K562 (cell line): ENCODE measurements at regions not wholly inside any gene's neighbourhood (a gene's known extent, or its start where the extent isn't known, plus 50 kb on each side); places are given as distances from the start of the nearest gene placed in this dataset.

Source experiments
- GTF2E2 ChIP-seq: fragments of 200-800 bp; sonication (Bioruptor generic); IDR thresholded peaks from 2 replicates; pipeline ENCODE4 v1.6.1; 2016; ENCODE audit warnings: missing genetic modification characterization, missing compliant biosample characterization
- KDM4B ChIP-seq, 2 experiments: fragments of 450-650 bp in 1 of 2; sonication (generic) in 1 of 2; IDR thresholded peaks; 2 replicates each; pipeline ENCODE4 v1.6.1; 2016 to 2017; ENCODE audit warnings: borderline replicate concordance in 2 of 2, antibody characterized with exemption in 1 of 2, low read depth in 1 of 2, mild to moderate bottlenecking in 1 of 2
- TF ChIP-seq, protein P1 (sequence below), 2 experiments: fragments of 250-450 bp in 1 of 2; fragments of 450-650 bp in 1 of 2; sonication (Bioruptor Pico) in 1 of 2; IDR thresholded peaks; 2 replicates each; pipeline versions ENCODE4 v1.6.1 to v1.8.0; 2016 to 2021; ENCODE audit warnings: mild to moderate bottlenecking in 2 of 2, moderate library complexity in 2 of 2, missing compliant biosample characterization in 1 of 2, missing genetic modification characterization in 1 of 2
- TF ChIP-seq, protein P2 (sequence below), 3 experiments: IDR thresholded peaks in 2 of 3; conservative IDR thresholded peaks in 1 of 3; 2 replicates each; pipeline ENCODE4 v1.5.1; 2011 to 2012; ENCODE audit warnings: low read length in 3 of 3, mild to moderate bottlenecking in 3 of 3, control low read depth in 2 of 3, improper control_type of control experiment in 1 of 3, inconsistent platforms in 1 of 3, low read depth in 1 of 3, mixed read lengths in 1 of 3, moderate library complexity in 1 of 3; ENCODE audit not compliant: insufficient read depth in 2 of 3
- TF ChIP-seq, protein P3 (sequence below): fragments of 250-450 bp; sonication (Bioruptor Pico); IDR thresholded peaks from 2 replicates; pipeline ENCODE4 v1.8.0; 2021; ENCODE audit warnings: moderate library complexity, mild to moderate bottlenecking, inconsistent platforms

GRCh38 chr9:88716596-88717290, 181.8 kb downstream of the NXNL2 start (continued):
- TF ChIP-seq, protein P1, sequence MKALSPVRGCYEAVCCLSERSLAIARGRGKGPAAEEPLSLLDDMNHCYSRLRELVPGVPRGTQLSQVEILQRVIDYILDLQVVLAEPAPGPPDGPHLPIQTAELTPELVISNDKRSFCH (CRISPR knock-in tag; IDR thresholded peaks at IDR 0.05), result no peak
- TF ChIP-seq, protein P1 (tag; IDR thresholded peaks at IDR 0.05), result no peak
- TF ChIP-seq KDM4B (IDR thresholded peaks at IDR 0.05; ENCODE audit: borderline replicate concordance in 2 of 2, low read depth in 1 of 2) (no peak), GTF2E2 (no peak)
- TF ChIP-seq, protein P2, sequence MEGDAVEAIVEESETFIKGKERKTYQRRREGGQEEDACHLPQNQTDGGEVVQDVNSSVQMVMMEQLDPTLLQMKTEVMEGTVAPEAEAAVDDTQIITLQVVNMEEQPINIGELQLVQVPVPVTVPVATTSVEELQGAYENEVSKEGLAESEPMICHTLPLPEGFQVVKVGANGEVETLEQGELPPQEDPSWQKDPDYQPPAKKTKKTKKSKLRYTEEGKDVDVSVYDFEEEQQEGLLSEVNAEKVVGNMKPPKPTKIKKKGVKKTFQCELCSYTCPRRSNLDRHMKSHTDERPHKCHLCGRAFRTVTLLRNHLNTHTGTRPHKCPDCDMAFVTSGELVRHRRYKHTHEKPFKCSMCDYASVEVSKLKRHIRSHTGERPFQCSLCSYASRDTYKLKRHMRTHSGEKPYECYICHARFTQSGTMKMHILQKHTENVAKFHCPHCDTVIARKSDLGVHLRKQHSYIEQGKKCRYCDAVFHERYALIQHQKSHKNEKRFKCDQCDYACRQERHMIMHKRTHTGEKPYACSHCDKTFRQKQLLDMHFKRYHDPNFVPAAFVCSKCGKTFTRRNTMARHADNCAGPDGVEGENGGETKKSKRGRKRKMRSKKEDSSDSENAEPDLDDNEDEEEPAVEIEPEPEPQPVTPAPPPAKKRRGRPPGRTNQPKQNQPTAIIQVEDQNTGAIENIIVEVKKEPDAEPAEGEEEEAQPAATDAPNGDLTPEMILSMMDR (IDR thresholded peaks at IDR 0.05 in 2 of 3, conservative IDR thresholded peaks at IDR 0.05 in 1 of 3; ENCODE audit: insufficient read depth in 2 of 3, low read depth in 1 of 3, low read length in 3 of 3), result no peak
- TF ChIP-seq, protein P3, sequence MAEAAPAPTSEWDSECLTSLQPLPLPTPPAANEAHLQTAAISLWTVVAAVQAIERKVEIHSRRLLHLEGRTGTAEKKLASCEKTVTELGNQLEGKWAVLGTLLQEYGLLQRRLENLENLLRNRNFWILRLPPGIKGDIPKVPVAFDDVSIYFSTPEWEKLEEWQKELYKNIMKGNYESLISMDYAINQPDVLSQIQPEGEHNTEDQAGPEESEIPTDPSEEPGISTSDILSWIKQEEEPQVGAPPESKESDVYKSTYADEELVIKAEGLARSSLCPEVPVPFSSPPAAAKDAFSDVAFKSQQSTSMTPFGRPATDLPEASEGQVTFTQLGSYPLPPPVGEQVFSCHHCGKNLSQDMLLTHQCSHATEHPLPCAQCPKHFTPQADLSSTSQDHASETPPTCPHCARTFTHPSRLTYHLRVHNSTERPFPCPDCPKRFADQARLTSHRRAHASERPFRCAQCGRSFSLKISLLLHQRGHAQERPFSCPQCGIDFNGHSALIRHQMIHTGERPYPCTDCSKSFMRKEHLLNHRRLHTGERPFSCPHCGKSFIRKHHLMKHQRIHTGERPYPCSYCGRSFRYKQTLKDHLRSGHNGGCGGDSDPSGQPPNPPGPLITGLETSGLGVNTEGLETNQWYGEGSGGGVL (CRISPR knock-in tag), result no peak
- TF ChIP-seq, all 486 proteins: peak for 0
